ENCODE measurements at regions not wholly inside any gene's neighbourhood (a gene's known extent, or its start where the extent isn't known, plus 50 kb on each side); places are given as distances from the start of the nearest gene placed in this dataset.

DNA sequence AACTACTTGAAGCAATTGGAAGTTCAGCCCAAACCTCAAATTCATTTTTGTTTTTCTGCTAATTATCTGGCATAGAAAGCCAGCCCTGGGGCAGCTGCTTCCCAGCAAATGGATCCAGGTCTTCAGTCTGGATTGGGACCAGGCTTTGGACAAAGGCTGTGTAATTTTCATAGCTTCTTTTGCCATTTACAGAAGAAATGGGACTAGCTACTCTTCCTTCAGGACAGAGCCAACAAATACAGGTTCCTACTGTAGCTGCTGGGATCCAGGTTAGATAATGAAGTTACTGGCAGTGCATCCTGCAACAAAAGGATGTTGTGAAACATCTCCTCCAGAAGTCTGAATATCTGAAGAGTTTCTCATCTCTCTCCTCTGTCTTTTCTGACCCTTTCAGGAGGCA lies 171.5 kb upstream of the CAMK1G start:
- Histone ChIP-seq H2BK15ac (ENCODE audit: low read depth, poor library complexity, severe bottlenecking) (no peak overlapping the region), H2BK5ac (ENCODE audit: low read depth, low read length, poor library complexity, severe bottlenecking) (no peak overlapping the region), H3K27me3 (ENCODE audit: control insufficient read depth in 1 of 2, insufficient read depth in 1 of 2, low read length in 2 of 2) (peaks cover 0 to 3% of the 10 kb centered on the region in 2 experiments), H3K79me1 (replicated peaks; ENCODE audit: low read length, poor library complexity, severe bottlenecking) (no peaks in the 10 kb centered on the region), H3K27ac (ENCODE audit: low read length, poor library complexity, severe bottlenecking) (peak overlapping the region; percentile 3), H3K23ac (ENCODE audit: low read length in 2 of 2) (no peak overlapping the region), H3K9me3 (ENCODE audit: control insufficient read depth, low read length) (no peaks in the 10 kb centered on the region), H3K4me1 (ENCODE audit: control insufficient read depth, insufficient read depth, low read depth, low read length) (peaks cover 10% of the 10 kb centered on the region), H3K4me3 (ENCODE audit: insufficient read depth in 1 of 2, low read depth in 1 of 2, low read length in 2 of 2) (no peak overlapping the region), H3K4ac (ENCODE audit: low read depth in 1 of 2, low read length in 2 of 2) (no peak overlapping the region), H2AK5ac (ENCODE audit: low read length, severe bottlenecking) (peak overlapping the region; percentile 13), H2BK12ac (ENCODE audit: low read length in 2 of 2) (peak overlapping the region in 1 of 2 experiments; percentile 46), H4K91ac (ENCODE audit: low read length) (no peak overlapping the region), H3K4me2 (ENCODE audit: low read length, poor library complexity, severe bottlenecking) (no peak overlapping the region), H4K8ac (ENCODE audit: low read length) (no peak overlapping the region), H2AFZ (ENCODE audit: low read depth, low read length) (no peak overlapping the region), H2BK120ac (ENCODE audit: low read depth, low read length) (no peak overlapping the region), H3K14ac (ENCODE audit: low read length in 2 of 2) (no peak overlapping the region), H3K9ac (ENCODE audit: low read length) (peak overlapping the region; percentile 7), H3K36me3 (ENCODE audit: control insufficient read depth in 1 of 2, insufficient read depth in 2 of 2, low read depth in 1 of 2, low read length in 2 of 2) (no peaks in the 10 kb centered on the region), H3K18ac (ENCODE audit: low read depth in 1 of 2, low read length in 2 of 2) (no peak overlapping the region)
- DNase-seq = no peak

GRCh38 chr1:209412566-209412965 lies 170.9 kb upstream of the CAMK1G start:
- peaks cover 10% of the 10 kb centered on the region for H3K4me1 ChIP-seq (ENCODE audit: control insufficient read depth, insufficient read depth, low read depth, low read length)

DNA sequence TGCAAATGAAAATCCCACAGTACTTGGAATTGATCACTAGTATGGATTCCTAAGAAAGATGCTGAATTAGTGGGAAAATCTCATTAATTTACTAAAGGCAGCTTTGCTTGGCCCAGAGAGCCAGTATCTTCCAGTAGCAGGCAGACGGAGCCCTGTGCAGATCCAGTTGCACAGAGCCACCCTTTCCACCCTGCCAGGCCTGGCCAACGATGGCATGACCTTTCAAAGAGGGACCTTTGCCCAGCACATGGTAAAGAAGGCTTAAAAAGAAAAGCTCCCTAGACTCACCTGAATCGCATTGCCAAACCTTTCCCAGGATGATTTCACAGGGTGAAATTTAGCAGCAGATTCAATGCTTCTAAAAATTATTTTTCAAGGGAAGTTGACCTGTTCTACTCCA lies 170.5 kb upstream of the CAMK1G start:
- WGBS = 91% methylated on average over 3 of the region's 3 CpGs
- peak overlapping the region; percentile 37 for H2AK5ac ChIP-seq (ENCODE audit: low read length, severe bottlenecking)
- H2AFZ ChIP-seq (ENCODE audit: low read depth, low read length) = no peak overlapping the region
- H3K4me2 ChIP-seq (ENCODE audit: low read length, poor library complexity, severe bottlenecking) = no peak overlapping the region
- no peak overlapping the region for H4K91ac ChIP-seq (ENCODE audit: low read length)
- H3K36me3 ChIP-seq (ENCODE audit: control insufficient read depth in 1 of 2, insufficient read depth in 2 of 2, low read depth in 1 of 2, low read length in 2 of 2) = no peaks in the 10 kb centered on the region
- DNase-seq = no peak
- no peak overlapping the region for H3K4ac ChIP-seq (ENCODE audit: low read depth in 1 of 2, low read length in 2 of 2)
- no peak overlapping the region for H3K23ac ChIP-seq (ENCODE audit: low read length in 2 of 2)
- H2BK5ac ChIP-seq (ENCODE audit: low read depth, low read length, poor library complexity, severe bottlenecking) = no peak overlapping the region
- H3K14ac ChIP-seq (ENCODE audit: low read length in 2 of 2) = no peak overlapping the region
- H3K9ac ChIP-seq (ENCODE audit: low read length) = no peak overlapping the region
- no peaks in the 10 kb centered on the region for H3K79me1 ChIP-seq (replicated peaks; ENCODE audit: low read length, poor library complexity, severe bottlenecking)
- H4K8ac ChIP-seq (ENCODE audit: low read length) = no peak overlapping the region
- no peak overlapping the region for H3K27ac ChIP-seq (ENCODE audit: low read length, poor library complexity, severe bottlenecking)
- H3K4me1 ChIP-seq (ENCODE audit: control insufficient read depth, insufficient read depth, low read depth, low read length) = peaks cover 10% of the 10 kb centered on the region
- H3K9me3 ChIP-seq (ENCODE audit: control insufficient read depth, low read length) = no peaks in the 10 kb centered on the region
- no peak overlapping the region for H3K4me3 ChIP-seq (ENCODE audit: insufficient read depth in 1 of 2, low read depth in 1 of 2, low read length in 2 of 2)
- H2BK15ac ChIP-seq (ENCODE audit: low read depth, poor library complexity, severe bottlenecking) = no peak overlapping the region
- peaks cover 0 to 3% of the 10 kb centered on the region in 2 experiments for H3K27me3 ChIP-seq (ENCODE audit: control insufficient read depth in 1 of 2, insufficient read depth in 1 of 2, low read length in 2 of 2)
- H3K18ac ChIP-seq (ENCODE audit: low read depth in 1 of 2, low read length in 2 of 2) = no peak overlapping the region
- no peak overlapping the region for H2BK12ac ChIP-seq (ENCODE audit: low read length in 2 of 2)
- H2BK120ac ChIP-seq (ENCODE audit: low read depth, low read length) = no peak overlapping the region

More at GRCh38 chr1:209412566-209412965, 170.9 kb upstream of the CAMK1G start:
- Histone ChIP-seq H2AFZ (ENCODE audit: low read depth, low read length) (no peak overlapping the region), H4K91ac (ENCODE audit: low read length) (no peak overlapping the region), H3K23ac (ENCODE audit: low read length in 2 of 2) (no peak overlapping the region), H2BK15ac (ENCODE audit: low read depth, poor library complexity, severe bottlenecking) (no peak overlapping the region), H3K79me1 (replicated peaks; ENCODE audit: low read length, poor library complexity, severe bottlenecking) (no peaks in the 10 kb centered on the region), H2BK5ac (ENCODE audit: low read depth, low read length, poor library complexity, severe bottlenecking) (no peak overlapping the region), H2BK12ac (ENCODE audit: low read length in 2 of 2) (no peak overlapping the region), H4K8ac (ENCODE audit: low read length) (no peak overlapping the region), H3K9ac (ENCODE audit: low read length) (no peak overlapping the region), H2AK5ac (ENCODE audit: low read length, severe bottlenecking) (no peak overlapping the region), H3K18ac (ENCODE audit: low read depth in 1 of 2, low read length in 2 of 2) (no peak overlapping the region), H3K4me3 (ENCODE audit: insufficient read depth in 1 of 2, low read depth in 1 of 2, low read length in 2 of 2) (no peak overlapping the region), H3K27me3 (ENCODE audit: control insufficient read depth in 1 of 2, insufficient read depth in 1 of 2, low read length in 2 of 2) (peaks cover 0 to 3% of the 10 kb centered on the region in 2 experiments), H3K9me3 (ENCODE audit: control insufficient read depth, low read length) (no peaks in the 10 kb centered on the region), H2BK120ac (ENCODE audit: low read depth, low read length) (no peak overlapping the region), H3K27ac (ENCODE audit: low read length, poor library complexity, severe bottlenecking) (no peak overlapping the region), H3K4me2 (ENCODE audit: low read length, poor library complexity, severe bottlenecking) (no peak overlapping the region), H3K4ac (ENCODE audit: low read depth in 1 of 2, low read length in 2 of 2) (no peak overlapping the region), H3K36me3 (ENCODE audit: control insufficient read depth in 1 of 2, insufficient read depth in 2 of 2, low read depth in 1 of 2, low read length in 2 of 2) (no peaks in the 10 kb centered on the region), H3K14ac (ENCODE audit: low read length in 2 of 2) (no peak overlapping the region)
- DNase-seq = no peak
- WGBS = 85% methylated on average over 1 of the region's 1 CpG

DNA sequence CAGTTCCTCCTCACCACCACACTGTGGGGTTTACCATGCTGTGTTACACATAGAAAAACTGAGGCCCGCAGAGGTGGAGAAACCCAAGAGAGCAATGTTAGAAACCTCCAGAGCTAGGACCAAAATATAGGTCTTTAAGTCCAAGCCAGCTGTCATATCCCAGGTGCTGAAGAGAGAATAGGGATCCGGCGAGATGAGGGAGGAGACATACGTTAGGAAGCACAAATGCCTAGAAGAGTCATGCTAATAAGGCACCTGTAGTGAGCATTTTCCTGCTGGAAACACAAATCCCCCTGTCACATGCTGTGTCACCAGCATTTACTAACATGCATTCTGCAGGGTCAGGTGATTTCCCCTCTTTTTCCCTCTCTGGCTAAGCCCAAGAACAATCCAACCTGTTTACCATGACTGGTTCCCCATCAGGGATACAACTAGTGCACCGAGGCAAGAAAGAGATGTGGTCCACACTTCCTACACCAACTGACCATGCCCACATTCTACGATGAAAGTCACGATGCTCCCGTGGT lies 168.6 kb upstream of the CAMK1G start:
- WGBS = 100% methylated on average over 6 of the region's 8 CpGs
- Histone ChIP-seq H4K91ac (ENCODE audit: low read length) (no peak overlapping the region), H3K4ac (ENCODE audit: low read depth in 1 of 2, low read length in 2 of 2) (no peak overlapping the region), H3K18ac (ENCODE audit: low read depth in 1 of 2, low read length in 2 of 2) (no peak overlapping the region), H3K79me1 (replicated peaks; ENCODE audit: low read length, poor library complexity, severe bottlenecking) (no peaks in the 10 kb centered on the region), H3K4me3 (ENCODE audit: insufficient read depth in 1 of 2, low read depth in 1 of 2, low read length in 2 of 2) (no peak overlapping the region), H2BK15ac (ENCODE audit: low read depth, poor library complexity, severe bottlenecking) (no peak overlapping the region), H3K27me3 (ENCODE audit: control insufficient read depth in 1 of 2, insufficient read depth in 1 of 2, low read length in 2 of 2) (peaks cover 0 to 6% of the 10 kb centered on the region in 2 experiments), H2AK5ac (ENCODE audit: low read length, severe bottlenecking) (peak overlapping the region; percentile 42), H2BK5ac (ENCODE audit: low read depth, low read length, poor library complexity, severe bottlenecking) (no peak overlapping the region), H3K14ac (ENCODE audit: low read length in 2 of 2) (no peak overlapping the region), H3K36me3 (ENCODE audit: control insufficient read depth in 1 of 2, insufficient read depth in 2 of 2, low read depth in 1 of 2, low read length in 2 of 2) (no peaks in the 10 kb centered on the region), H2AFZ (ENCODE audit: low read depth, low read length) (no peak overlapping the region), H2BK12ac (ENCODE audit: low read length in 2 of 2) (no peak overlapping the region), H3K4me2 (ENCODE audit: low read length, poor library complexity, severe bottlenecking) (no peak overlapping the region), H3K23ac (ENCODE audit: low read length in 2 of 2) (no peak overlapping the region), H2BK120ac (ENCODE audit: low read depth, low read length) (no peak overlapping the region), H3K9ac (ENCODE audit: low read length) (no peak overlapping the region), H4K8ac (ENCODE audit: low read length) (no peak overlapping the region), H3K9me3 (ENCODE audit: control insufficient read depth, low read length) (no peaks in the 10 kb centered on the region), H3K27ac (ENCODE audit: low read length, poor library complexity, severe bottlenecking) (no peak overlapping the region), H3K4me1 (ENCODE audit: control insufficient read depth, insufficient read depth, low read depth, low read length) (peaks cover 10% of the 10 kb centered on the region)
- no peak for DNase-seq

Data from mesenchymal stem cell (in vitro differentiated cells and primary cell).